Endothelial cell (in vitro differentiated cells): ENCODE measurements at regions not wholly inside any gene's neighbourhood (a gene's known extent, or its start where the extent isn't known, plus 50 kb on each side); places are given as distances from the start of the nearest gene placed in this dataset.

Experiments
- DNase-seq: peaks from one replicate; pipeline ENCODE4 v3.0.0; 2021; ENCODE audit warnings: low spot score
- H3K27ac Mint-ChIP-seq: one replicate; pipeline ENCODE4 v1.8.0; 2021; ENCODE audit warnings: mixed read lengths, inconsistent platforms; ENCODE audit not compliant: unreplicated experiment
- H3K27me3 Mint-ChIP-seq: one replicate; pipeline ENCODE4 v1.8.0; 2021; ENCODE audit warnings: mild to moderate bottlenecking, moderate library complexity, mixed read lengths, inconsistent platforms; ENCODE audit not compliant: unreplicated experiment
- H3K36me3 Mint-ChIP-seq: one replicate; pipeline ENCODE4 v1.8.0; 2021; ENCODE audit warnings: mild to moderate bottlenecking, low read depth, mixed read lengths, inconsistent platforms; ENCODE audit not compliant: unreplicated experiment
- H3K4me1 Mint-ChIP-seq: one replicate; pipeline ENCODE4 v1.8.0; 2021; ENCODE audit warnings: mild to moderate bottlenecking, mixed read lengths, inconsistent platforms; ENCODE audit not compliant: unreplicated experiment
- H3K4me3 Mint-ChIP-seq: one replicate; pipeline ENCODE4 v1.8.0; 2021; ENCODE audit warnings: mild to moderate bottlenecking, mixed read lengths, inconsistent platforms; ENCODE audit not compliant: unreplicated experiment
- H3K9me3 Mint-ChIP-seq: one replicate; pipeline ENCODE4 v1.8.0; 2021; ENCODE audit warnings: mixed read lengths, inconsistent platforms; ENCODE audit not compliant: unreplicated experiment
- CTCF ChIP-seq: fragments of 200-600 bp; sonication (generic); IDR thresholded peaks from one replicate; pipeline ENCODE4 v1.5.0; 2021; ENCODE audit warnings: antibody characterized with exemption; ENCODE audit not compliant: unreplicated experiment

DNA sequence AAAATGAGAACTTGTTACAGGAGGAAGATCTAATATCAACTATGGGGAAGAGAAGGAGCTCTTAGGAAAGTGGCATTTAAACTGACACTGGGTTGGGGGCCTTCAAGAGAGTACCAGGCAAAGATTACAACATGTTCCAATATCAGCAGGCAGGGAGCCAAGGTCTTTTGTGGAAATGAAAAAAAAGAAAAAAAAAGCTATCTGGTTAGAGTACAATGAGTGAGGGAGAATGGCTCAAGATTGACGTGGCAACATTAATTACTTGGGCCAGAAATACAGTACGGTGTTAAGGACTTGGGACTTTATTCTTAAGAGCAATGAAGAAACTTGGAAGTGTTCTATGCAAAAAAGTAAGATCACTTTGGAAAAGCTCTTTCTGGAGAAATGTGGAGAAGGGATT, 132.3 kb upstream of the CDK1 start:
- TF ChIP-seq CTCF, result no peak

GRCh38 chr10:60644436-60645130, 133.7 kb upstream of the CDK1 start:
- no peak for DNase-seq
- H3K27me3 Mint-ChIP-seq, result peaks cover 1% of the 10 kb centered on the region
- no peak overlapping the region for H3K27ac Mint-ChIP-seq
- no peaks in the 10 kb centered on the region for H3K9me3 Mint-ChIP-seq
- no peaks in the 10 kb centered on the region for H3K4me1 Mint-ChIP-seq
- H3K4me3 Mint-ChIP-seq, result no peak overlapping the region
- H3K36me3 Mint-ChIP-seq, result no peaks in the 10 kb centered on the region
- TF ChIP-seq CTCF, result no peak

More for the DNA sequence above, 132.3 kb upstream of the CDK1 start:
- H3K27ac Mint-ChIP-seq, result no peak overlapping the region
- no peaks in the 10 kb centered on the region for H3K4me1 Mint-ChIP-seq
- peaks cover 1% of the 10 kb centered on the region for H3K27me3 Mint-ChIP-seq
- no peaks in the 10 kb centered on the region for H3K9me3 Mint-ChIP-seq
- no peak overlapping the region for H3K4me3 Mint-ChIP-seq
- no peak for DNase-seq
- no peaks in the 10 kb centered on the region for H3K36me3 Mint-ChIP-seq

GRCh38 chr10:60643874-60644273, 134.4 kb upstream of the CDK1 start:
- no peaks in the 10 kb centered on the region for H3K9me3 Mint-ChIP-seq
- no peak overlapping the region for H3K27ac Mint-ChIP-seq
- no peaks in the 10 kb centered on the region for H3K36me3 Mint-ChIP-seq
- TF ChIP-seq CTCF, result no peak
- H3K4me1 Mint-ChIP-seq, result no peaks in the 10 kb centered on the region
- H3K27me3 Mint-ChIP-seq, result peaks cover 1% of the 10 kb centered on the region
- DNase-seq, result no peak
- no peak overlapping the region for H3K4me3 Mint-ChIP-seq

GRCh38 chr10:60629332-60629731, 148.9 kb upstream of the CDK1 start:
- Mint-ChIP-seq H3K4me3 (no peak overlapping the region), H3K4me1 (peaks cover 2% of the 10 kb centered on the region), H3K27me3 (no peaks in the 10 kb centered on the region), H3K36me3 (no peaks in the 10 kb centered on the region), H3K9me3 (no peaks in the 10 kb centered on the region), H3K27ac (no peak overlapping the region)
- TF ChIP-seq CTCF, result no peak
- no peak for DNase-seq

DNA sequence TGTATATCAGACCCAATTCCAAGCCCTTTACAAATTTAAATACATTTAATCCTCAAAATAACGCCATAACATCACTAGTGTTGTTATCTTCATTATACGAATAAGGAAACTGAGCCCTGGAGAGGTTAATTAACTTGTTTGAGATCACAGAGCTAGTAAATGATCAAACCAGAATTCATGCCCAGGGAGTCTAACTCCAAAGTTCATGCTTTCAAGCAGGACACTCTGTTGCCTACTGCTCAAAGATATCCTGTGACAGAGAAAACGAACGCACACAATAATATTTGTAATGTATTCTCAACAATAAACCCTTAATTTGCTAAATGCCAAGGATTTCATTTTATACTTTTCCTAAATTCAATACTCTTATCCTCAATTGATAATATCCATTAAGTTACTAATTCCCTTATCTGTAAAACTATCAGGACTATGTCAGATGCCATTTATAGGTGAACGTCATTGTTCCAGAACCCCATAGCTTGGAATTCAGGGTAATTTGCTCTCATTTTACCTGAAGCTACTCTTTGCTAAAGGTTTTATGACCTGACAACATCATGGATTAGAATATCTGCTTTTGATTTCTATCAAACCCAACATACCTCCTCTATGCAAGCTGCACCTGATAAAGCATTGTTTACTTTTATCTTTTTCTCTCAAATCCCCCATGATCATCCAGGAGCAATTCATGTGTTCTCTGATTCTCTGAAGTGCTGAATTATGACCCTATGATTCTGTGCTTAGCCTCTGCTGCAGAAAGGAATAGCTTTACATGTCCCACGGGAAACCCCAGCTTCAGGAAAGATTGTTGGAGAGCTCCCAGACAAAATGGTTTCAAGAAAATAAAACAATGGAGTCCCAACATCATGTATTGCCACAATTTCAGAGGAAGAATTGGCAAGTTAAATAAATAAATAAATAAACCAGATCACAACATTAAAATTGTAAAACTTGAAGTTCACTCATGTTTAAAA, 150.2 kb upstream of the CDK1 start:
- H3K27me3 Mint-ChIP-seq, result no peaks in the 10 kb centered on the region

More for the DNA sequence above, 150.2 kb upstream of the CDK1 start:
- no peak for TF ChIP-seq CTCF
- DNase-seq, result no peak
- Mint-ChIP-seq H3K4me1 (peaks cover 7% of the 10 kb centered on the region), H3K4me3 (no peak overlapping the region), H3K27ac (no peak overlapping the region), H3K9me3 (no peaks in the 10 kb centered on the region), H3K36me3 (no peaks in the 10 kb centered on the region)
